ENCODE measurements at regions not wholly inside any gene's neighbourhood (a gene's known extent, or its start where the extent isn't known, plus 50 kb on each side); places are given as distances from the start of the nearest gene placed in this dataset.

GRCh38 chr12:114894076-114894475 is 210.1 kb upstream of the TBX3 start:
- Histone ChIP-seq H3K4me3 (no peak overlapping the region), H3K27me3 (no peaks in the 10 kb centered on the region), H3K9me3 (no peaks in the 10 kb centered on the region), H3K4me1 (peaks cover 0 to 4% (median 0%) of the 10 kb centered on the region in 4 donors), H3K36me3 (no peaks in the 10 kb centered on the region), H3K27ac (no peak overlapping the region)
- intact Hi-C loops (cut with DNase I; ENCODE audit: low total_unique reads) (no loop called here), in situ Hi-C loops (cut with MboI; ENCODE audit: low pct_ligation_motif_present in 1 of 4, low pct_unique_long_range_greater_than_20kb in 1 of 4, low sequenced_read_pairs in 3 of 4) (no loop called here)
- no peak for TF ChIP-seq POLR2AphosphoS5 (IDR thresholded peaks at IDR 0.05)
- no peak for TF ChIP-seq POLR2A (IDR thresholded peaks at IDR 0.05)
- no peak for TF ChIP-seq CTCF (IDR thresholded peaks at IDR 0.05)
- no peak for TF ChIP-seq EP300 (IDR thresholded peaks at IDR 0.05; ENCODE audit: low read depth)
- 91 to 100% methylated on average over 2 to 3 of the region's 3 CpGs for WGBS, 2 donors (ENCODE audit: low coverage in 1 of 2)
- no peak for DNase-seq

DNA sequence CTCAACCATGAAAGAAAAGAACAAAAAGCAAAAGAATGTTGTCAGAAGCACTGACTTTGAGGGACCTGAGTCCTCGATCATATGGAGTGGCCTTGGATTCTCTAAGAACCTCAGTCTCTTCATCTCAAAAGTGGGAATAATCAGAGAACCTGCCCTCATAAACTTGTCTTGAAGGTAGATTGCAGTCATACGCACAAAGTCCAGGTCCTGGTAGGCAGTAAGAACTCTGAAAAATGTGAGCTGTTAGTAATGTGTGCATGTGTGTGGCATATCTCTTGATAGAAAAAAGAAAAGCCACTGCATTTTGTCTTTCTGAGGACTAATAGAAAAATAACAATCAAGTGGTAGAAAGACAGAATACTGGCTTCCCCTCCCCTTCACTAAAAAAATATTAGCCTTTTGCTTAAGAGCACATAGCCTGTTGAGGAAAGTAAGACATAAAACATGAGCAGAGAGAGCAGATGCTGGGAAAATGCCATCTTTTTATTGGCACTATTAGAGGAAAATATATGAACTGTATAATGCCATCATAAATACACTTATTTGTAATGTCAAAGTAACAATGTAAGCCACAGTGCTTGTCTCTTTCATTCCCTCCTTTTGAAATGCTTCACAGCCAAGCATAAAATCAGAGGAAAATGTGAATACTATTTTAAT is 205.1 kb upstream of the TBX3 start:
- peaks cover 0 to 9% (median 0%) of the 10 kb centered on the region in 4 donors for H3K4me1 ChIP-seq
- H3K9me3 ChIP-seq = no peaks in the 10 kb centered on the region
- no peak overlapping the region for H3K4me3 ChIP-seq
- in situ Hi-C loops (cut with MboI; ENCODE audit: low pct_ligation_motif_present in 1 of 4, low pct_unique_long_range_greater_than_20kb in 1 of 4, low sequenced_read_pairs in 3 of 4) (no loop called here), intact Hi-C loops (cut with DNase I; ENCODE audit: low total_unique reads) (no loop called here)
- H3K27me3 ChIP-seq = no peaks in the 10 kb centered on the region
- no peak for TF ChIP-seq EP300 (IDR thresholded peaks at IDR 0.05; ENCODE audit: low read depth)
- no peak for TF ChIP-seq POLR2AphosphoS5 (IDR thresholded peaks at IDR 0.05)
- no peak for TF ChIP-seq CTCF (IDR thresholded peaks at IDR 0.05)
- no peak for TF ChIP-seq POLR2A (IDR thresholded peaks at IDR 0.05)
- H3K36me3 ChIP-seq = no peaks in the 10 kb centered on the region
- no peak for DNase-seq
- no peak overlapping the region for H3K27ac ChIP-seq
- WGBS, 2 donors (ENCODE audit: low coverage in 1 of 2) = 51 to 67% methylated on average over 2 of the region's 2 CpGs

DNA sequence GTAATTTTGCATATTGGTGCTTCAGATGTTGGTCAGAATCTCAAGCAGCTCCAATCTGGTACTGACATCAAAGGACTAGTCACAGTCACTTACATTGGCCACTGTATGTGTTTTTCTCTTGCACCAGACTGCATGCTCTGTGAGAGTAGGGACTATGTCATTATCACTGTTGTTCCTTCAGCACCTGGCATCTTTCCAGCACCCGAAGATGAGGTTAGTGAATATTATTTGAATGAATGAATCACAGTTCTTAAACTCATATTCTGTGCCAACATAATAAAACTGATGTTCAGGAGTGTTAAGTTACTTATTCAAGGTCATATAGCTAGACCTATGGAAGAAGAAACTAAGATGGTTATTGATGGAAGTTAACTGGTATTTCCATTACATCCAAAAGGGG is 204.5 kb upstream of the TBX3 start:
- H3K27me3 ChIP-seq = no peaks in the 10 kb centered on the region
- H3K36me3 ChIP-seq = no peaks in the 10 kb centered on the region
- no peaks in the 10 kb centered on the region for H3K9me3 ChIP-seq
- TF ChIP-seq POLR2AphosphoS5 (IDR thresholded peaks at IDR 0.05) (no peak), CTCF (IDR thresholded peaks at IDR 0.05) (no peak), EP300 (IDR thresholded peaks at IDR 0.05; ENCODE audit: low read depth) (no peak), POLR2A (IDR thresholded peaks at IDR 0.05) (no peak)
- in situ Hi-C loops (cut with MboI; ENCODE audit: low pct_ligation_motif_present in 1 of 4, low pct_unique_long_range_greater_than_20kb in 1 of 4, low sequenced_read_pairs in 3 of 4) = no loop called here
- peak; percentile 38 for DNase-seq
- intact Hi-C loops (cut with DNase I; ENCODE audit: low total_unique reads) = no loop called here
- no peak overlapping the region for H3K27ac ChIP-seq
- H3K4me1 ChIP-seq = peaks cover 0 to 9% (median 0%) of the 10 kb centered on the region in 4 donors
- H3K4me3 ChIP-seq = no peak overlapping the region
- WGBS, 2 donors (ENCODE audit: low coverage in 1 of 2) = 22 to 23% methylated on average over 1 of the region's 1 CpG

DNA sequence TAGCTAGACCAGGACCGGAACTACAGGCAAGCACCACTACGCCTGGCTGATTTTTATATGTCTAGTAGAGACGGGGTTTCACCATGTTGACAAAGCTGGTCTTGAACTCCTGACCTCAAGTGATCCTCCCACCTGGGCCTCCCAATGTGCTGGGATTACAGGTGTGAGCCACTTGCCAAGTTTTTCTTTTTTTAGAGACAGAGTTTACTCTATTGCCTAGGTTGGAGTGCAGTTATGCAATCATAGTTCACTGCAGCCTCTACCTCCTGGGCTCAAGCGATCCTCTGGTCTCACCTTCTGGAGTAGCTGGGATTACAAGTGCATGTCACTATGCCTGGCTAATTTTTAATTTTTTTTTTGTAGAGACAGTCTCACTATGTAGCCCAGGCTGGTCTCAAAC is 201.5 kb upstream of the TBX3 start:
- Histone ChIP-seq H3K27me3 (no peaks in the 10 kb centered on the region), H3K9me3 (no peaks in the 10 kb centered on the region), H3K36me3 (no peaks in the 10 kb centered on the region), H3K4me1 (peaks cover 0 to 9% (median 0%) of the 10 kb centered on the region in 4 donors), H3K4me3 (no peak overlapping the region), H3K27ac (no peak overlapping the region)
- TF ChIP-seq EP300 (IDR thresholded peaks at IDR 0.05; ENCODE audit: low read depth) = no peak
- TF ChIP-seq POLR2AphosphoS5 (IDR thresholded peaks at IDR 0.05) = no peak
- 87 to 100% methylated on average over 1 to 4 of the region's 4 CpGs for WGBS, 2 donors (ENCODE audit: low coverage in 1 of 2)
- DNase-seq = no peak
- in situ Hi-C loops (cut with MboI; ENCODE audit: low pct_ligation_motif_present in 1 of 4, low pct_unique_long_range_greater_than_20kb in 1 of 4, low sequenced_read_pairs in 3 of 4) (no loop called here), intact Hi-C loops (cut with DNase I; ENCODE audit: low total_unique reads) (no loop called here)

DNA sequence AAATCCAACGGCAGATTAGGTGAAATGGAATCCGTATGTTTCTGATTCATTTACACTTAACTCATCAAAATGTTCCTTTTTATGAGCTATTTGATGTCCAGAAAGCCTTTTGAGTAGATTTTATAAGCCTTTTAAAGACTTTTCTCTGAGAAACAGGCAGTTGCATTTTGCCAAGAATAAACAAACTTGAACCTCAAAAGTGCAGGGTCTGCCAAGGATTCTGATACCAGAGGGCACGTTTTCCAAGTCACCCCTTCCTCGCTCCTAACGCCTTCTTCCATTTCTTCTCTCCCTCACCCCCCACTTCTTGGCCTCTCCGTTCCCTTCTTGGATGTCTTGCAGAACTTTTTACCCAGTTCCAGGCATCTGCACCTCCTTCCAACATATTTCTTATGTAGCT is 200.6 kb upstream of the TBX3 start:
- in situ Hi-C loops (cut with MboI; ENCODE audit: low pct_ligation_motif_present in 1 of 4, low pct_unique_long_range_greater_than_20kb in 1 of 4, low sequenced_read_pairs in 3 of 4) = no loop called here
- 73 to 76% methylated on average over 6 of the region's 6 CpGs for WGBS, 2 donors (ENCODE audit: low coverage in 1 of 2)

More for the DNA sequence above, 200.6 kb upstream of the TBX3 start:
- no peaks in the 10 kb centered on the region for H3K36me3 ChIP-seq
- no peak overlapping the region for H3K27ac ChIP-seq
- TF ChIP-seq CTCF (IDR thresholded peaks at IDR 0.05) (no peak), POLR2A (IDR thresholded peaks at IDR 0.05) (no peak), POLR2AphosphoS5 (IDR thresholded peaks at IDR 0.05) (no peak), EP300 (IDR thresholded peaks at IDR 0.05; ENCODE audit: low read depth) (no peak)
- DNase-seq = no peak
- peaks cover 0 to 9% (median 0%) of the 10 kb centered on the region in 4 donors for H3K4me1 ChIP-seq
- intact Hi-C loops (cut with DNase I; ENCODE audit: low total_unique reads) = no loop called here
- H3K9me3 ChIP-seq = no peaks in the 10 kb centered on the region
- no peak overlapping the region for H3K4me3 ChIP-seq
- no peaks in the 10 kb centered on the region for H3K27me3 ChIP-seq
